GM23338 (cell line): ENCODE measurements at regions not wholly inside any gene's neighbourhood (a gene's known extent, or its start where the extent isn't known, plus 50 kb on each side); places are given as distances from the start of the nearest gene placed in this dataset.

Experiments
- ATAC-seq: fragments of 200-7000 bp; cut with Tn5 transposase; 3 replicates; pipeline ENCODE4 v1.9.1; 2020
- DNase-seq: peaks from one replicate; pipeline ENCODE4 v3.0.0-alpha.2; 2015; ENCODE audit warnings: low spot score
- H2AFZ ChIP-seq: fragments of 200-600 bp; sonication (generic); 2 replicates; pipeline ENCODE4 v1.8.0; 2016; ENCODE audit warnings: antibody characterized with exemption, mild to moderate bottlenecking, moderate library complexity
- H3F3A ChIP-seq: fragments of 200-600 bp; sonication (generic); replicated peaks from 2 replicates; pipeline ENCODE4 v1.8.0; 2017; ENCODE audit warnings: antibody characterized with exemption, mixed run types, low read depth
- H3K27ac ChIP-seq: fragments of 200-600 bp; sonication (generic); 2 replicates; pipeline ENCODE4 v1.6.1; 2016; ENCODE audit warnings: low read depth
- H3K27me3 ChIP-seq: fragments of 200-600 bp; sonication (generic); 2 replicates; pipeline ENCODE4 v1.8.0; 2016; ENCODE audit warnings: mild to moderate bottlenecking, mixed run types, moderate library complexity; ENCODE audit not compliant: insufficient read depth
- H3K36me3 ChIP-seq: fragments of 200-600 bp; sonication (generic); 2 replicates; pipeline ENCODE4 v1.8.0; 2016; ENCODE audit warnings: mild to moderate bottlenecking; ENCODE audit not compliant: insufficient read depth
- H3K4me1 ChIP-seq: fragments of 200-600 bp; sonication (generic); 2 replicates; pipeline ENCODE4 v1.8.0; 2016; ENCODE audit warnings: mild to moderate bottlenecking, moderate library complexity; ENCODE audit not compliant: insufficient read depth
- H3K4me2 ChIP-seq: fragments of 200-600 bp; sonication (generic); 2 replicates; pipeline ENCODE4 v1.7.1; 2017; ENCODE audit warnings: mixed run types
- H3K4me3 ChIP-seq: fragments of 200-600 bp; sonication (generic); 2 replicates; pipeline ENCODE4 v1.6.1; 2016; ENCODE audit warnings: mixed run types
- H3K79me2 ChIP-seq: fragments of 200-600 bp; sonication (generic); replicated peaks from 2 replicates; pipeline ENCODE4 v1.8.0; 2017; ENCODE audit warnings: mild to moderate bottlenecking; ENCODE audit not compliant: insufficient read depth
- H3K9me2 ChIP-seq: fragments of 200-600 bp; sonication (generic); 2 replicates; pipeline ENCODE4 v1.8.0; 2017; ENCODE audit not compliant: insufficient read depth
- H4K20me1 ChIP-seq: fragments of 200-600 bp; sonication (generic); replicated peaks from 2 replicates; pipeline ENCODE4 v1.8.0; 2017; ENCODE audit warnings: mild to moderate bottlenecking; ENCODE audit not compliant: insufficient read depth
- H3K27ac Mint-ChIP-seq: 2 replicates; pipeline ENCODE4 v1.8.0; 2020; ENCODE audit warnings: inconsistent platforms, mild to moderate bottlenecking, moderate library complexity, mixed read lengths
- H3K27me3 Mint-ChIP-seq: 3 replicates; pipeline ENCODE4 v1.8.0; 2022; ENCODE audit warnings: low read depth, mild to moderate bottlenecking, moderate library complexity, mixed read lengths, inconsistent platforms; ENCODE audit not compliant: insufficient read depth, poor library complexity
- H3K36me3 Mint-ChIP-seq: 3 replicates; pipeline ENCODE4 v1.8.0; 2021; ENCODE audit warnings: low read depth, mild to moderate bottlenecking, inconsistent platforms, moderate library complexity, mixed read lengths
- H3K4me1 Mint-ChIP-seq: 3 replicates; pipeline ENCODE4 v1.8.0; 2020; ENCODE audit warnings: mild to moderate bottlenecking, inconsistent platforms, mixed read lengths
- H3K4me3 Mint-ChIP-seq: 3 replicates; pipeline ENCODE4 v1.8.0; 2021; ENCODE audit warnings: moderate library complexity, mild to moderate bottlenecking, inconsistent platforms, mixed read lengths
- H3K9me3 Mint-ChIP-seq: 3 replicates; pipeline ENCODE4 v1.8.0; 2020; ENCODE audit warnings: moderate library complexity, mild to moderate bottlenecking, inconsistent platforms, mixed read lengths
- CREB1 ChIP-seq: fragments of 250-450 bp; sonication (Bioruptor Pico); IDR thresholded peaks from 2 replicates; pipeline ENCODE4 v1.5.0; 2020; ENCODE audit warnings: low read depth, mild to moderate bottlenecking, moderate library complexity
- ETS1 ChIP-seq: IDR thresholded peaks from 2 replicates; pipeline ENCODE4 v1.6.1; 2016; ENCODE audit warnings: antibody characterized with exemption
- EZH2 ChIP-seq: fragments of 200-600 bp; sonication (generic); IDR thresholded peaks from one replicate; pipeline ENCODE4 v1.8.0; 2017; ENCODE audit warnings: antibody characterized with exemption, mild to moderate bottlenecking, low read depth; ENCODE audit not compliant: unreplicated experiment
- EZH2phosphoT487 ChIP-seq: fragments of 200-600 bp; sonication (generic); IDR thresholded peaks from one replicate; pipeline ENCODE4 v1.8.1; 2018; ENCODE audit warnings: antibody characterized with exemption; ENCODE audit not compliant: unreplicated experiment
- NANOG ChIP-seq: IDR thresholded peaks from 2 replicates; pipeline ENCODE4 v1.6.1; 2016; ENCODE audit warnings: antibody characterized with exemption, borderline replicate concordance
- ZNF114 ChIP-seq: fragments of 250-450 bp; sonication (Bioruptor Pico); IDR thresholded peaks from 2 replicates; pipeline ENCODE4 v1.5.0; 2020; ENCODE audit warnings: mild to moderate bottlenecking, moderate library complexity
- ZNF331 ChIP-seq: fragments of 250-450 bp; sonication (Bioruptor Pico); IDR thresholded peaks from 2 replicates; pipeline ENCODE4 v1.5.0; 2020; ENCODE audit warnings: low read depth, mild to moderate bottlenecking, moderate library complexity
- ZNF462 ChIP-seq: fragments of 250-450 bp; sonication (Bioruptor Pico); IDR thresholded peaks from 2 replicates; pipeline ENCODE4 v1.5.0; 2020; ENCODE audit warnings: mild to moderate bottlenecking, moderate library complexity
- TF ChIP-seq, protein P1 (sequence below), 2 experiments: fragments of 200-600 bp in 1 of 2; sonication (generic) in 1 of 2; conservative IDR thresholded peaks; 2 replicates each; pipeline versions ENCODE4 v1.5.1 to v1.6.1; 2016 to 2017; ENCODE audit warnings: antibody characterized with exemption in 2 of 2, low read depth in 2 of 2, mild to moderate bottlenecking in 2 of 2, moderate library complexity in 1 of 2
- TF ChIP-seq, protein P2 (sequence below): IDR thresholded peaks from one replicate; pipeline ENCODE4 v1.6.1; 2018; ENCODE audit warnings: antibody characterized with exemption; ENCODE audit not compliant: unreplicated experiment

- TF ChIP-seq ETS1 (no peak), EZH2 (no peak), ZNF114 (CRISPR knock-in tag) (no peak), ZNF331 (CRISPR knock-in tag) (no peak), NANOG (no peak), CREB1 (CRISPR knock-in tag) (no peak)
- TF ChIP-seq, protein P1, sequence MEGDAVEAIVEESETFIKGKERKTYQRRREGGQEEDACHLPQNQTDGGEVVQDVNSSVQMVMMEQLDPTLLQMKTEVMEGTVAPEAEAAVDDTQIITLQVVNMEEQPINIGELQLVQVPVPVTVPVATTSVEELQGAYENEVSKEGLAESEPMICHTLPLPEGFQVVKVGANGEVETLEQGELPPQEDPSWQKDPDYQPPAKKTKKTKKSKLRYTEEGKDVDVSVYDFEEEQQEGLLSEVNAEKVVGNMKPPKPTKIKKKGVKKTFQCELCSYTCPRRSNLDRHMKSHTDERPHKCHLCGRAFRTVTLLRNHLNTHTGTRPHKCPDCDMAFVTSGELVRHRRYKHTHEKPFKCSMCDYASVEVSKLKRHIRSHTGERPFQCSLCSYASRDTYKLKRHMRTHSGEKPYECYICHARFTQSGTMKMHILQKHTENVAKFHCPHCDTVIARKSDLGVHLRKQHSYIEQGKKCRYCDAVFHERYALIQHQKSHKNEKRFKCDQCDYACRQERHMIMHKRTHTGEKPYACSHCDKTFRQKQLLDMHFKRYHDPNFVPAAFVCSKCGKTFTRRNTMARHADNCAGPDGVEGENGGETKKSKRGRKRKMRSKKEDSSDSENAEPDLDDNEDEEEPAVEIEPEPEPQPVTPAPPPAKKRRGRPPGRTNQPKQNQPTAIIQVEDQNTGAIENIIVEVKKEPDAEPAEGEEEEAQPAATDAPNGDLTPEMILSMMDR (conservative IDR thresholded peaks at IDR 0.05; ENCODE audit: low read depth in 2 of 2): no peak
- TF ChIP-seq, protein P2, sequence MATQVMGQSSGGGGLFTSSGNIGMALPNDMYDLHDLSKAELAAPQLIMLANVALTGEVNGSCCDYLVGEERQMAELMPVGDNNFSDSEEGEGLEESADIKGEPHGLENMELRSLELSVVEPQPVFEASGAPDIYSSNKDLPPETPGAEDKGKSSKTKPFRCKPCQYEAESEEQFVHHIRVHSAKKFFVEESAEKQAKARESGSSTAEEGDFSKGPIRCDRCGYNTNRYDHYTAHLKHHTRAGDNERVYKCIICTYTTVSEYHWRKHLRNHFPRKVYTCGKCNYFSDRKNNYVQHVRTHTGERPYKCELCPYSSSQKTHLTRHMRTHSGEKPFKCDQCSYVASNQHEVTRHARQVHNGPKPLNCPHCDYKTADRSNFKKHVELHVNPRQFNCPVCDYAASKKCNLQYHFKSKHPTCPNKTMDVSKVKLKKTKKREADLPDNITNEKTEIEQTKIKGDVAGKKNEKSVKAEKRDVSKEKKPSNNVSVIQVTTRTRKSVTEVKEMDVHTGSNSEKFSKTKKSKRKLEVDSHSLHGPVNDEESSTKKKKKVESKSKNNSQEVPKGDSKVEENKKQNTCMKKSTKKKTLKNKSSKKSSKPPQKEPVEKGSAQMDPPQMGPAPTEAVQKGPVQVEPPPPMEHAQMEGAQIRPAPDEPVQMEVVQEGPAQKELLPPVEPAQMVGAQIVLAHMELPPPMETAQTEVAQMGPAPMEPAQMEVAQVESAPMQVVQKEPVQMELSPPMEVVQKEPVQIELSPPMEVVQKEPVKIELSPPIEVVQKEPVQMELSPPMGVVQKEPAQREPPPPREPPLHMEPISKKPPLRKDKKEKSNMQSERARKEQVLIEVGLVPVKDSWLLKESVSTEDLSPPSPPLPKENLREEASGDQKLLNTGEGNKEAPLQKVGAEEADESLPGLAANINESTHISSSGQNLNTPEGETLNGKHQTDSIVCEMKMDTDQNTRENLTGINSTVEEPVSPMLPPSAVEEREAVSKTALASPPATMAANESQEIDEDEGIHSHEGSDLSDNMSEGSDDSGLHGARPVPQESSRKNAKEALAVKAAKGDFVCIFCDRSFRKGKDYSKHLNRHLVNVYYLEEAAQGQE: no peak
These were observed 818.4 kb downstream of the SOCS6 start (continued) for GRCh38 chr18:71107244-71107643.

DNA sequence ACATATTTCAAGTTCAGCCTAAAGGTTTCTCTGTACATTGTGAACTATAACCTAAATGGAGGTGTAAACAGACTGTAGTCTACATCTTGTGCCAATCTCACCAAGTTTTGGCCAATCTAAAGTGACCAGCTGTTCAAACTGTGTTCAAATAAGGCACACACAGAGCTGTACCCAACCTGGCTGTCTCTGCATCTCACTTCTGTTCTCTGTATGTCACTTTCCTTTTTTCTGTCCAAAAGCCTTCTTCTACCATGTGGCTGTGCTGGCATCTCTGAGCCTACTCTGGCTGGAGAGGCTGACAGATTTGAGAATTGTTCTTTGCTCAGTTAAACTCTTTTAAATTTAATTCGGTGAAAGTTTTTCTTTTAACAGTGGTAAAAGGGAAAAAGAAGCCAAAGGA lies 817.9 kb downstream of the SOCS6 start:
- no peak overlapping the region for H3K27ac Mint-ChIP-seq
- no peaks in the 10 kb centered on the region for H3K27me3 Mint-ChIP-seq
- DNase-seq (no peak), ATAC-seq (no peak)
- peaks cover 16% of the 10 kb centered on the region for H3K36me3 ChIP-seq
- H3K4me3 ChIP-seq: no peak overlapping the region
- peaks cover 81% of the 10 kb centered on the region for H3K9me3 Mint-ChIP-seq
- H3K4me3 Mint-ChIP-seq: no peak overlapping the region
- no peak overlapping the region for H3K4me2 ChIP-seq
- no peaks in the 10 kb centered on the region for H3K9me2 ChIP-seq
- no peaks in the 10 kb centered on the region for H3F3A ChIP-seq
- peaks cover 20% of the 10 kb centered on the region; the same call in 2 of the 3 replicates for H3K36me3 Mint-ChIP-seq
- H4K20me1 ChIP-seq: no peaks in the 10 kb centered on the region
- H3K4me1 Mint-ChIP-seq: no peaks in the 10 kb centered on the region
- no peaks in the 10 kb centered on the region for H3K4me1 ChIP-seq
- no peaks in the 10 kb centered on the region for H3K79me2 ChIP-seq
- H3K27me3 ChIP-seq: no peaks in the 10 kb centered on the region
- no peak overlapping the region for H2AFZ ChIP-seq
- no peak overlapping the region for H3K27ac ChIP-seq
- no peak for TF ChIP-seq EZH2
- TF ChIP-seq, protein P1 (conservative IDR thresholded peaks at IDR 0.05; ENCODE audit: low read depth in 2 of 2): no peak
- TF ChIP-seq ZNF462: no peak
- no peak for TF ChIP-seq EZH2phosphoT487
- no peak for TF ChIP-seq ZNF114 (CRISPR knock-in tag)
- no peak for TF ChIP-seq ZNF331 (CRISPR knock-in tag)
